ENCODE measurements at regions not wholly inside any gene's neighbourhood (a gene's known extent, or its start where the extent isn't known, plus 50 kb on each side); places are given as distances from the start of the nearest gene placed in this dataset.

DNA sequence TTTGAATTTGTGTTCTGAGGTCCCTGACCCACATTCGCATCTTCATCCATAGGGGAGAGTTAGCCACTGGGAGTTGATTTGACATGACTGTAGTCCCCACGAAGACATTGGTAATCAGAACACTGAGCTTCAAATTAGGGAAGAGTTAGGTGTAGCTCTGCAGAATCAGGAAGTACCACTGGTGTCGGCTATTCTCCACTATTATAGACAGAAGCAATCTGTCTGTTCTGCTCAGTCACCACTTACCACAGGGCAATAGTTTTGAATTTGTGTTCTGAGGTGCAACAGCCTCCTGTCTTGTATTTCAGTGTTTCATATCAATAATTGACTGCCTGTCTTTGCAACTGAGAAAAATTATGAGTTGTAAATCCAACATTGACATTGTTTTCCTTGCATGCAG is 407.6 kb downstream of the LRFN5 start:
- no peak for TF ChIP-seq MYC (IDR thresholded peaks at IDR 0.05; ENCODE audit: low read depth, low read length)
- TF ChIP-seq, protein P1, sequence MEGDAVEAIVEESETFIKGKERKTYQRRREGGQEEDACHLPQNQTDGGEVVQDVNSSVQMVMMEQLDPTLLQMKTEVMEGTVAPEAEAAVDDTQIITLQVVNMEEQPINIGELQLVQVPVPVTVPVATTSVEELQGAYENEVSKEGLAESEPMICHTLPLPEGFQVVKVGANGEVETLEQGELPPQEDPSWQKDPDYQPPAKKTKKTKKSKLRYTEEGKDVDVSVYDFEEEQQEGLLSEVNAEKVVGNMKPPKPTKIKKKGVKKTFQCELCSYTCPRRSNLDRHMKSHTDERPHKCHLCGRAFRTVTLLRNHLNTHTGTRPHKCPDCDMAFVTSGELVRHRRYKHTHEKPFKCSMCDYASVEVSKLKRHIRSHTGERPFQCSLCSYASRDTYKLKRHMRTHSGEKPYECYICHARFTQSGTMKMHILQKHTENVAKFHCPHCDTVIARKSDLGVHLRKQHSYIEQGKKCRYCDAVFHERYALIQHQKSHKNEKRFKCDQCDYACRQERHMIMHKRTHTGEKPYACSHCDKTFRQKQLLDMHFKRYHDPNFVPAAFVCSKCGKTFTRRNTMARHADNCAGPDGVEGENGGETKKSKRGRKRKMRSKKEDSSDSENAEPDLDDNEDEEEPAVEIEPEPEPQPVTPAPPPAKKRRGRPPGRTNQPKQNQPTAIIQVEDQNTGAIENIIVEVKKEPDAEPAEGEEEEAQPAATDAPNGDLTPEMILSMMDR (IDR thresholded peaks at IDR 0.05; ENCODE audit: low read depth, low read length): no peak
- TF ChIP-seq, protein P2, sequence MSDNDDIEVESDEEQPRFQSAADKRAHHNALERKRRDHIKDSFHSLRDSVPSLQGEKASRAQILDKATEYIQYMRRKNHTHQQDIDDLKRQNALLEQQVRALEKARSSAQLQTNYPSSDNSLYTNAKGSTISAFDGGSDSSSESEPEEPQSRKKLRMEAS (IDR thresholded peaks at IDR 0.05; ENCODE audit: low read depth, low read length): no peak
- TF ChIP-seq POLR2A (IDR thresholded peaks at IDR 0.05; ENCODE audit: extremely low read depth, insufficient read length): no peak
- DNase-seq (ENCODE audit: low read depth): no peak
- H3K4me3 ChIP-seq (ENCODE audit: low read depth, low read length): no peak overlapping the region

- DNase-seq (ENCODE audit: low read depth): no peak
- H3K4me3 ChIP-seq (ENCODE audit: low read depth, low read length): no peak overlapping the region
- TF ChIP-seq POLR2A (IDR thresholded peaks at IDR 0.05; ENCODE audit: extremely low read depth, insufficient read length): no peak
- TF ChIP-seq, protein P1 (IDR thresholded peaks at IDR 0.05; ENCODE audit: low read depth, low read length): no peak
- TF ChIP-seq, protein P2 (IDR thresholded peaks at IDR 0.05; ENCODE audit: low read depth, low read length): no peak
- no peak for TF ChIP-seq MYC (IDR thresholded peaks at IDR 0.05; ENCODE audit: low read depth, low read length)
These were observed 406.9 kb downstream of the LRFN5 start for GRCh38 chr14:42013559-42013958.

GRCh38 chr14:42013153-42013552 is 406.5 kb downstream of the LRFN5 start:
- TF ChIP-seq, protein P2 (IDR thresholded peaks at IDR 0.05; ENCODE audit: low read depth, low read length): no peak
- no peak for DNase-seq (ENCODE audit: low read depth)
- no peak overlapping the region for H3K4me3 ChIP-seq (ENCODE audit: low read depth, low read length)

- no peak overlapping the region for H3K4me3 ChIP-seq (ENCODE audit: low read depth, low read length)
- TF ChIP-seq POLR2A (IDR thresholded peaks at IDR 0.05; ENCODE audit: extremely low read depth, insufficient read length) (no peak), MYC (IDR thresholded peaks at IDR 0.05; ENCODE audit: low read depth, low read length) (no peak)
- TF ChIP-seq, protein P2 (IDR thresholded peaks at IDR 0.05; ENCODE audit: low read depth, low read length): no peak
- TF ChIP-seq, protein P1 (IDR thresholded peaks at IDR 0.05; ENCODE audit: low read depth, low read length): no peak
- DNase-seq (ENCODE audit: low read depth): no peak
These were observed 404.5 kb downstream of the LRFN5 start for GRCh38 chr14:42011221-42011620.

DNA sequence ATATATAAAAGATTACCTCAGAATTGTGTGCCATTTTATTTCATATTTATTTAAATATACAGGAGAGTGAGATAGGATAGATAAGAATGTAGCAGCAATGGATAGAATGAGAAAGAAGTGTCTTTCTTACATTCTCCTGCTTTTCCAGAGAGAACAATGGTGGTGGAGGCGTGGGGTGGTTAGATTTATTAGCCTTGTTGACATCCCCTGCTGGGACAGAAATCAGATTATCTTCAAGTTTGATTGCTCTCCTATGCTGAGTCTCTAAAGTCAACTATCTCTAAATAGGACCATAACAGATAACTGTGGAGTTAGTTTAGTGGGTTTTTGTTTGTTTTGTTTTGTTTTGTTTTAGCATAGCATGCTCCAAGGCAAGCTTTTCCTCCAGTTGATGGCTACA is 397.6 kb downstream of the LRFN5 start:
- no peak for DNase-seq (ENCODE audit: low read depth)
- H3K4me3 ChIP-seq (ENCODE audit: low read depth, low read length): no peak overlapping the region
- TF ChIP-seq, protein P2 (IDR thresholded peaks at IDR 0.05; ENCODE audit: low read depth, low read length): no peak
- TF ChIP-seq MYC (IDR thresholded peaks at IDR 0.05; ENCODE audit: low read depth, low read length) (no peak), POLR2A (IDR thresholded peaks at IDR 0.05; ENCODE audit: extremely low read depth, insufficient read length) (no peak)
- TF ChIP-seq, protein P1 (IDR thresholded peaks at IDR 0.05; ENCODE audit: low read depth, low read length): no peak

GRCh38 chr14:42002141-42002540 is 395.5 kb downstream of the LRFN5 start:
- no peak overlapping the region for H3K4me3 ChIP-seq (ENCODE audit: low read depth, low read length)
- DNase-seq (ENCODE audit: low read depth): no peak
- TF ChIP-seq, protein P1 (IDR thresholded peaks at IDR 0.05; ENCODE audit: low read depth, low read length): no peak

All from NB4 (cell line).